ENCODE measurements at regions not wholly inside any gene's neighbourhood (a gene's known extent, or its start where the extent isn't known, plus 50 kb on each side); places are given as distances from the start of the nearest gene placed in this dataset.
"Not testable (repeated sequence)": the region's sequence is repeated elsewhere in the genome, so short reads cannot be mapped to it uniquely, and the experiment has no call there.

- no peak overlapping the region for H3K9ac ChIP-seq (ENCODE audit: insufficient read depth in 1 of 2, low read length in 2 of 2)
- no peak overlapping the region for H3K4me3 ChIP-seq
- ATAC-seq (ENCODE audit: insufficient read depth, low FRiP score) = no peak
- DNase-seq = no peak
- no peak for TF ChIP-seq CTCF (IDR thresholded peaks at IDR 0.05; ENCODE audit: control extremely low read depth, extremely low read depth)
- H3K27ac ChIP-seq (ENCODE audit: low read depth in 1 of 2, low read length in 1 of 2) = no peak overlapping the region
- H3K36me3 ChIP-seq (ENCODE audit: control insufficient read depth in 4 of 4, insufficient read depth in 4 of 4, low read length in 4 of 4) = no peaks in the 10 kb centered on the region
- H3K4me1 ChIP-seq (ENCODE audit: control insufficient read depth in 5 of 5, insufficient read depth in 5 of 5, low read length in 5 of 5) = peaks cover 0 to 2% (median 0%) of the 10 kb centered on the region in 5 donors
- peaks cover 0 to 6% (median 0%) of the 10 kb centered on the region in 4 donors for H3K9me3 ChIP-seq (ENCODE audit: control insufficient read depth in 4 of 4, insufficient read depth in 3 of 4, low read length in 3 of 4)
- no peaks in the 10 kb centered on the region for H3K27me3 ChIP-seq (ENCODE audit: control insufficient read depth in 3 of 3, insufficient read depth in 3 of 3, low read length in 2 of 3)
These were observed 476.8 kb upstream of the PTGER4 start for GRCh38 chr5:40202814-40203440.

- 81 to 95% methylated on average over 2 of the region's 2 CpGs for WGBS, 2 donors
- Histone ChIP-seq H3K9ac (ENCODE audit: insufficient read depth in 1 of 2, low read length in 2 of 2) (no peak overlapping the region), H3K27me3 (ENCODE audit: control insufficient read depth in 3 of 3, insufficient read depth in 3 of 3, low read length in 2 of 3) (no peaks in the 10 kb centered on the region), H3K9me3 (ENCODE audit: control insufficient read depth in 4 of 4, insufficient read depth in 3 of 4, low read length in 3 of 4) (peaks cover 0 to 6% (median 0%) of the 10 kb centered on the region in 4 donors), H3K27ac (ENCODE audit: low read depth in 1 of 2, low read length in 1 of 2) (no peak overlapping the region), H3K4me1 (ENCODE audit: control insufficient read depth in 5 of 5, insufficient read depth in 5 of 5, low read length in 5 of 5) (no peaks in the 10 kb centered on the region), H3K4me3 (no peak overlapping the region), H3K36me3 (ENCODE audit: control insufficient read depth in 4 of 4, insufficient read depth in 4 of 4, low read length in 4 of 4) (no peaks in the 10 kb centered on the region)
- ATAC-seq (ENCODE audit: insufficient read depth, low FRiP score) (no peak), DNase-seq (no peak)
- no peak for TF ChIP-seq CTCF (IDR thresholded peaks at IDR 0.05; ENCODE audit: control extremely low read depth, extremely low read depth)
These were observed 481.0 kb upstream of the PTGER4 start for GRCh38 chr5:40198736-40199135.

- H3K4me3 ChIP-seq; H3K27me3 ChIP-seq (ENCODE audit: control insufficient read depth in 3 of 3, insufficient read depth in 3 of 3, low read length in 2 of 3); ATAC-seq (ENCODE audit: insufficient read depth, low FRiP score); H3K27ac ChIP-seq (ENCODE audit: low read depth in 1 of 2, low read length in 1 of 2); H3K36me3 ChIP-seq (ENCODE audit: control insufficient read depth in 4 of 4, insufficient read depth in 4 of 4, low read length in 4 of 4); H3K9ac ChIP-seq (ENCODE audit: insufficient read depth in 1 of 2, low read length in 2 of 2); H3K9me3 ChIP-seq (ENCODE audit: control insufficient read depth in 4 of 4, insufficient read depth in 3 of 4, low read length in 3 of 4); H3K4me1 ChIP-seq (ENCODE audit: control insufficient read depth in 5 of 5, insufficient read depth in 5 of 5, low read length in 5 of 5); DNase-seq: not testable (repeated sequence)
- WGBS, 2 donors = 97 to 98% methylated on average over 7 of the region's 7 CpGs
These were observed 484.1 kb upstream of the PTGER4 start for GRCh38 chr5:40195574-40195973.

- DNase-seq (no peak), ATAC-seq (ENCODE audit: insufficient read depth, low FRiP score) (no peak)
- Histone ChIP-seq H3K36me3 (ENCODE audit: control insufficient read depth in 4 of 4, insufficient read depth in 4 of 4, low read length in 4 of 4) (no peaks in the 10 kb centered on the region), H3K9me3 (ENCODE audit: control insufficient read depth in 4 of 4, insufficient read depth in 3 of 4, low read length in 3 of 4) (no peaks in the 10 kb centered on the region), H3K4me1 (ENCODE audit: control insufficient read depth in 5 of 5, insufficient read depth in 5 of 5, low read length in 5 of 5) (no peaks in the 10 kb centered on the region), H3K9ac (ENCODE audit: insufficient read depth in 1 of 2, low read length in 2 of 2) (no peak overlapping the region), H3K27ac (ENCODE audit: low read depth in 1 of 2, low read length in 1 of 2) (no peak overlapping the region), H3K27me3 (ENCODE audit: control insufficient read depth in 3 of 3, insufficient read depth in 3 of 3, low read length in 2 of 3) (no peaks in the 10 kb centered on the region), H3K4me3 (no peak overlapping the region)
- 43 to 54% methylated on average over 4 of the region's 4 CpGs for WGBS, 2 donors
- TF ChIP-seq CTCF (IDR thresholded peaks at IDR 0.05; ENCODE audit: control extremely low read depth, extremely low read depth) = no peak
These were observed 488.6 kb upstream of the PTGER4 start for GRCh38 chr5:40191150-40191549.
